Testis (tissue), 2 donors: ENCODE measurements at regions not wholly inside any gene's neighbourhood (a gene's known extent, or its start where the extent isn't known, plus 50 kb on each side); places are given as distances from the start of the nearest gene placed in this dataset.

Experiments
- DNase-seq: peaks from one replicate; pipeline ENCODE4 v3.0.0-alpha.2; 2019
- H3K27ac ChIP-seq, 2 donors: fragments of 200-600 bp; sonication (generic); one replicate each; pipeline ENCODE4 v1.5.1; 2019
- H3K27me3 ChIP-seq: fragments of 200-600 bp; sonication (generic); one replicate; pipeline ENCODE4 v1.5.1; 2019
- H3K36me3 ChIP-seq: fragments of 200-600 bp; sonication (generic); one replicate; pipeline ENCODE4 v1.5.1; 2017; ENCODE audit warnings: low read depth; ENCODE audit errors: missing control alignments
- H3K4me1 ChIP-seq: fragments of 200-600 bp; sonication (generic); one replicate; pipeline ENCODE4 v1.5.1; 2019
- H3K4me3 ChIP-seq, 2 donors: fragments of 200-600 bp; sonication (generic); one replicate each; pipeline ENCODE4 v1.5.1; 2017 to 2019
- H3K9me3 ChIP-seq: fragments of 200-600 bp; sonication (generic); one replicate; pipeline ENCODE4 v1.5.1; 2017
- POLR2A ChIP-seq: fragments of 450-650 bp; IDR thresholded peaks from one replicate; pipeline ENCODE4 v1.6.1; 2017; ENCODE audit warnings: antibody characterized with exemption, mild to moderate bottlenecking, moderate library complexity
- WGBS, 2 donors: methylation state at CpG; one replicate each; pipeline ENCODE4 v1.1.5; 2018; 5-methylcytosine and 5-hydroxymethylcytosine counted together
- intact Hi-C: fragments of 100-400 bp; cut with DNase I; formaldehyde crosslinking; loops from one replicate; pipeline ENCODE4 v1.15.1; 2023; ENCODE audit warnings: low total_unique reads
- TF ChIP-seq, protein P1 (sequence below), 3 experiments: fragments of 450-650 bp in 2 of 3; fragments of 200-600 bp in 1 of 3; sonication (generic) in 1 of 3; IDR thresholded peaks; one replicate each; pipeline ENCODE4 v1.5.1; 2016 to 2019; ENCODE audit warnings: antibody characterized with exemption in 3 of 3, mild to moderate bottlenecking in 2 of 3, moderate library complexity in 1 of 3

DNA sequence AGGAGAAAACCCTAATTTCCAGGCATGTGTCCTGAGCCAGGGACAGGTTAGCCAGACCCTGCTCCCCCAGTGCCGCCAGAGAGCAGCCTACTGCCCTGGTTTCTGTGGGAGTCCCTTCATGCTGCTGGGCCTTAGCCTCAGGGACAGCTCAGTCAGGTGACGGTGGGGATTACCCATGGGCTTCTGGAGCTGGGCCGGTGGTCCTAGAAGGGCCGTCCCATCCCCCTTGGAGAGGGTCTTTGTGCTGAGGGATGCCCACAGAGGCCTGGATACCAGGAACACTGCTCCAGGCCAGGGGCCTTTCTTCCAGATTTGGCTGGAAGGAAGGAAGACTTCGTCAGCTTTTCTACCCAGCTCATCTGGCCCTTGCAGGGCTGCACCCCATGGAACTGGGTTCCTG, 71.4 kb upstream of the ZNF722 start:
- Histone ChIP-seq H3K36me3 (no peaks in the 10 kb centered on the region), H3K9me3 (no peaks in the 10 kb centered on the region), H3K27ac (peak overlapping the region; percentile 91 to 92), H3K4me1 (peaks cover 3% of the 10 kb centered on the region), H3K27me3 (no peaks in the 10 kb centered on the region), H3K4me3 (peak overlapping the region; percentile 76 to 89)
- 61% methylated on average over 5 of the region's 5 CpGs; no CpG with 5 or more reads in 1 of the 2 donors for WGBS, 2 donors
- no peak for DNase-seq
- intact Hi-C loops: no loop called here
- no peak for TF ChIP-seq POLR2A
- TF ChIP-seq, protein P1, sequence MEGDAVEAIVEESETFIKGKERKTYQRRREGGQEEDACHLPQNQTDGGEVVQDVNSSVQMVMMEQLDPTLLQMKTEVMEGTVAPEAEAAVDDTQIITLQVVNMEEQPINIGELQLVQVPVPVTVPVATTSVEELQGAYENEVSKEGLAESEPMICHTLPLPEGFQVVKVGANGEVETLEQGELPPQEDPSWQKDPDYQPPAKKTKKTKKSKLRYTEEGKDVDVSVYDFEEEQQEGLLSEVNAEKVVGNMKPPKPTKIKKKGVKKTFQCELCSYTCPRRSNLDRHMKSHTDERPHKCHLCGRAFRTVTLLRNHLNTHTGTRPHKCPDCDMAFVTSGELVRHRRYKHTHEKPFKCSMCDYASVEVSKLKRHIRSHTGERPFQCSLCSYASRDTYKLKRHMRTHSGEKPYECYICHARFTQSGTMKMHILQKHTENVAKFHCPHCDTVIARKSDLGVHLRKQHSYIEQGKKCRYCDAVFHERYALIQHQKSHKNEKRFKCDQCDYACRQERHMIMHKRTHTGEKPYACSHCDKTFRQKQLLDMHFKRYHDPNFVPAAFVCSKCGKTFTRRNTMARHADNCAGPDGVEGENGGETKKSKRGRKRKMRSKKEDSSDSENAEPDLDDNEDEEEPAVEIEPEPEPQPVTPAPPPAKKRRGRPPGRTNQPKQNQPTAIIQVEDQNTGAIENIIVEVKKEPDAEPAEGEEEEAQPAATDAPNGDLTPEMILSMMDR (IDR thresholded peaks at IDR 0.05): no peak

DNA sequence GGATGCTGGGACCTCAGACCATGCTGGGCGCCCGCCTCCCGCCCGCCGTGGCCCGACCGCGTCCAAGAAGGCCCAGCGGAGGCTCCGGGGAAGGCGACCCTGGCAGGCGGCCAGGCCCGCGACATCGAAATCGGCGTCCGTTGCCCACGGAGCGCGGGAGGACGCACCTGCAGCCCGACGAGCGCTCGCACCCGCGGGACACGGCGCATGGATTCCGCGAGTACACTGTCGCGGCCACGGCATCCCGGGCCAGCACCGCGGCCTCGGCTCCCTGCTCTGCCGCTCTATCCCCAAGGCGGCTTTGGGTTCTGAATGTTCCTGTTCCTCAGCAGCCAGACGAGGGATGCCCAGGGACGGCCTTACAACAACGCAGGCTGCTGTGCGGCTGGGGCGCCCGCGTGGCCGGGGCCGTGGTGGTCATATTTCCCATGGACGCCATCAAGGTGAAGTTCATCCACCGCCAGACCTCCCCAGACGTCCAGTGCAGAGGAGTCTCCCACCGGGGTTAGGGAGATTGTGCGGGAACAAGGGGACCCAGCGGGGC, 67.5 kb upstream of the ZNF722 start:
- intact Hi-C loops: no loop called here
- no peak for DNase-seq
- WGBS, 2 donors: 35 to 62% methylated on average over 21 to 48 of the region's 56 CpGs

DNA sequence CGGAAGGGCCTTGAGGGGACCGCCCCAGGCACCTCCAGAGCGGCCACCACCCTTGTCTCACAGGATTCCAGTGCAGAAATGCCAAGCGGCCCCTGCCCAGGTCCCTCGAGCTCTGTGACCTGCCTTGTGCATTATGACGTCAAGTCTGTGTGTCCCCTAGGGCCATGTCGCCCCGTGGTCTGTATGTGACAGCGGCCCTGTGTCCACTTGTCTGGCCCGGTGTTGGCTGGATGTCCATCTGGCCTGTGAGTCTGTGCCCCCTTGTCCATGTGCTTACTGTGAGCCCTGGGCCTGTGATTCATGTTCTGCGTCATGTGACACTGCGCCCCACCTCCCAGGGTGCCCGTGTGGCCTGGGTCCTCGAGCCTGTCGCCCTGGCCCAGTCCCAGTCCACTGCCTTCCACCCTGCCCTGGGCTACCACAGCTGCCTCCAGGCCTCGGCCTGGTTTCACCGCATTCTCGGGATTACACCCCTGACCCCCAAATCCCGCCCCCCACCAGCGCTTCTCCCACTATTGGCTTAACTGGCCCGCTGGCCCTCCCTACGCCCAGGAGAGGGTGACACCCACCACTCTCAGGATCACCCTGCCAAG, 66.6 kb upstream of the ZNF722 start:
- intact Hi-C loops: no loop called here
- Histone ChIP-seq H3K27ac (no peak overlapping the region), H3K36me3 (no peaks in the 10 kb centered on the region), H3K4me1 (peaks cover 3% of the 10 kb centered on the region), H3K4me3 (peak overlapping the region; percentile 43 to 45), H3K27me3 (no peaks in the 10 kb centered on the region), H3K9me3 (no peaks in the 10 kb centered on the region)
- DNase-seq: no peak
- WGBS, 2 donors: 67 to 70% methylated on average over 17 to 22 of the region's 22 CpGs
- no peak for TF ChIP-seq POLR2A
- TF ChIP-seq, protein P1 (IDR thresholded peaks at IDR 0.05): no peak

More for the DNA sequence above, 67.5 kb upstream of the ZNF722 start:
- no peak overlapping the region for H3K27ac ChIP-seq
- H3K9me3 ChIP-seq: no peaks in the 10 kb centered on the region
- TF ChIP-seq, protein P1 (IDR thresholded peaks at IDR 0.05): no peak
- no peak for TF ChIP-seq POLR2A
- no peaks in the 10 kb centered on the region for H3K36me3 ChIP-seq
- peak overlapping the region; percentile 43 to 45 for H3K4me3 ChIP-seq
- H3K27me3 ChIP-seq: no peaks in the 10 kb centered on the region
- peaks cover 3% of the 10 kb centered on the region for H3K4me1 ChIP-seq
